NCI-H82 treated with DMSO at 0.1 percent for 48 hours (cell line): ENCODE measurements at regions not wholly inside any gene's neighbourhood (a gene's known extent, or its start where the extent isn't known, plus 50 kb on each side); places are given as distances from the start of the nearest gene placed in this dataset.
"Not testable (repeated sequence)": the region's sequence is repeated elsewhere in the genome, so short reads cannot be mapped to it uniquely, and the experiment has no call there.

Experiments
- DNase-seq: peaks from one replicate; lab custom pipeline; 2025; ENCODE audit not compliant: unreplicated experiment; lab: John Stamatoyannopoulos, UW

DNA sequence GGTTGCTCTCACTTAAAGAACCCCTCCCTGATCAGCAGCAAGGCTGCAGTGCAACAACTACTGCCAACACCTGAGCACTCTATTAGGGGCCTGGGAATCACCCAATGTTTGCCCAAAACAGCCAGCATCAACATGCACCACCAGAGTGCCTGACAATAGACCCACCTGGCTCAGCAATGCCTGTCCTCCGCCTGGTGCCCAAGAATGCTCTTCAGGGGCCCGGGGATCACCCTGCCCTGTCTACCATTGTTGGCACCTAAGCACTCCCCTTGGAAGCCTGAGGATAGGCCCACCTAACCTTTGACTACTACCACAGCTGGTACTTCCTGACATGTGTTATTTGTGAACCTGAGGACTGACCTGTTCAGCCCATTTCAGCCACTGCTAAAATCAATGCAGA is 1363.1 kb upstream of the PRR20A start:
- no peak for DNase-seq

DNA sequence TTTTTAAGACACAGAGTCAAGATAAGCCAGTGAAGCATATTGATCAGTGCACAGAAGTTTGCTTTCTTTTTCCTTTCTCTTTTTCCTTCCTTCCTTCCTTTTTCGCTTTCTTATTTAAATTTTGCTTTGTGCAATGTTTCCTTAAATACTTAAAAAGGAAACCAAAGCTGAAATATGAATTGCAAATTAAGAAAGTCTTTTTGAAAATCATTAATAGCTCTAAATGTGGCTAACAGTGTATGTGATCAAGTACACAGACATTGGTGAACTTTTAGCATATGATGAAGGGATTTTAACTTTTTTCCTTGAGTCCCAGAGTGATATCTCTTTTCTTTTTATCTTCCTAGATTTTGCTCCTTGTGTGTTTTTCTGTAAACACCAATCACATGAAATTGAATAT is 1356.9 kb upstream of the PRR20A start:
- DNase-seq, result no peak

DNA sequence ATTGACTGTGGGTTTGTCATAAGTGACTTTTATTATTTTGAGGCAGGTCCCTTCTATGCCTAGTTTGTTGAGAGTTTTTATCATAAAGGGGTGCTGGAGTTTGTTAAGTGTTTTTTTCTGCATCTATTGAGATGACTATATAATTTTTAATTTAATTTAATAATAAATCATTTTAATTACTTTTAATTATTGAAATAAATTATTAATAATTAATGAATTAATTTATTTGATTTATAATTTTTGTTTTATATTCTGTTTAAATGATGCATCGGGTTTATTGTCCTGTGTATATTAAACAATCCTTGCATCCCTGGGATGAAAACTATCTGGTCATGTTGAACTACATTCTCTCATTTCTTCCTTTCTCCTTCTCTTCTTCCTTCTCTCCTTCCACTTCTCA is 1352.2 kb upstream of the PRR20A start:
- DNase-seq, result no peak

DNA sequence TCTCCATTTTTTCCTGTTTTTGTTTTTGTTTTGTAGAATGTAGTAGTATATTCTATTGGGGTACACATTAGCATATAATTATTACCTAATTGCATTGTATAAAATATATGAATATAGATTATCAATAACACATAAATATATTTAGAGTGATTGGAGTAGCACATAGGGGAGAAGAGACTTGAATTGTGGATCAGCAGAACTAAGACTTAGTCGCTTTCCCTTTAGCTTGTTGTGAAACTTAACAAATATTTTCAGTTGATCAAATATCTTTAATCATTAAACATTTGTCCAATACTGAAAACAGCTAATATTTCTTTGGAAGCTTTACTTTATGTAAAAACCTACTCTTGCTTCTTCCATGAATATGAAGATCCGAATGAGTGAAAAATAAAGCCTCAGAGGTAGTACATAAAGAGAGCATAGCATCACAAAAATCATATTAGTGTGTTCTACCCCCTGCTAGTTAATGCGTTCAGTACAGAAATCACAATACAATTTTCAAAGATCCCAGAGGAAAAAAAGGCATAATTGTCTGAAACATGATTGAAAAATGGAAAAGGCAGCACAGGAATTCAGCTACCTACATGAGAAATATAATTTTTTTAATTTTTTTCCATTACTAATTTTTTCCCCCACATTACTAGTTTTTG is 1348.0 kb upstream of the PRR20A start:
- DNase-seq, result no peak

DNA sequence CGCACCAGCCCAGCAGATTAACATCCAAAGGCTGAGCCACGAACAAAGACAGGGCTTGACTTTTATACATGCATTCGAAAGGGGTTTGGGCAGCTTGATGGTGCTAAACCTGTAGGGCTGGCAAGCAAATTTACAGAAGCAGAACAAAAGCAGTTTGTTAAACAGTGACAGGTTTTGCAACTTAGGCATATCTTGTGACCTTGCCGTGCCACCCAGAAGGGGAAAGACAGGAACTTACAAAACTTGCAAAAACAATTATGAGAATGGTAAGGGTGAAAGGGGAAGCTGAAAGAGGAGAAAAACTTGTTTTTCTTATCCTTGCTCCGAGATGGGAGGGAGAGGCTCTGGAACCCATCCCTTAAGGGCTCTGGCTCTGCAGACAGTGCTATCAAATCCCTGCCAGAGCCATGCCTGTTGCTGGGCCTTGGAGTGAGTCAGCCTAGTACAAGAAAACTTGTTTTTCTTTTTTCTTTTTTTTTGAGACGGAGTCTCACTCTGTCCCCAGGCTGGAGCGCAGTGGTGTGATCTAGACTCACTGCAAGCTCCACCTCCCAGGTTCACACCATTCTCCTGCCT is 1325.2 kb upstream of the PRR20A start:
- no peak for DNase-seq

DNA sequence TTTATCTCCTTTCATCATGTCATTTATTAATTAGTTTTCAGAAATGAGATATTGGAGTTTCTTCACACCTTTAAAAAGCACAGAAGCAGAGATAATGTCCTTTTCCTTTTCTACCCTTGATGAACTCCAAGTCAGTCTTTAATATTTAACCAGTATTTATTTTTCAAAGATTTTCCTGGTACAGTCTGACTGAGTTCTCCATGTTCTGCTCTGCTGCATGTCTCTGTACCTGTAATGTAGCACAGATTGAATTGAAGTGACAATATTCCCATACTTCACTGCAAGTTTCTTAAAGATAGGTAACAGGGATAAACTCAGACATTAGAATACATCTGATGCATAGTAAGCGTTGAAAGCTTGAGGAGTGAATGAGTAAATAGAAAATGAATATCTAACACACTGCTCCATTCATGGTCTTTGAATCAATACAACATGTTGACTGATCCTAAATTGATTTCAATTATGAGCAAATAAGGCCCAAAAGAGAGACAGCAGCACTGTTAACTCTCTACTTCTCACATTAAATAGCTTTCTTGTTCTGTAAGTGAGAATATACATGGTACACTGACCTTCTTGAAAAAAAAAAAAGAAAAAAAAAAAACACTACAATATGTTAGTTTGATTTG is 1323.6 kb upstream of the PRR20A start:
- DNase-seq, result no peak

DNA sequence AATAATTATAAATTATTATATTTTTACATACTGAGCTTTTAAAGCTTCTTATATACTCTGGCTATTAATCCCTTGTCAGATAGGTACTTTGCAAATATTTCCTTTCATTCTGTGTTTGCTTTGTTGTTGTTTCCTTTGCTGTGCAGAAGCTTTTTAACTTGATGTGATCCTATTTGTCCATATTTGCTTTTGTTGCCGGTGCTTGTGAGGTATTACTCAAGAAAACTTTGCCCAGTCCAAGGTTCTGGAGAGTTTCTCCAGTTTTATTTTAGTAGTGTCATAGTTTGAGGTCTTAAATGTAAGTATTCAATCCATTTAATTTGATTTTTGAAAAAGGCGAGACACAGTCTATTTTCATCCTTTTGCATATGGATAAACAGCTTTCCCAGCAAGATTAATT is 1319.9 kb upstream of the PRR20A start:
- no peak for DNase-seq

DNA sequence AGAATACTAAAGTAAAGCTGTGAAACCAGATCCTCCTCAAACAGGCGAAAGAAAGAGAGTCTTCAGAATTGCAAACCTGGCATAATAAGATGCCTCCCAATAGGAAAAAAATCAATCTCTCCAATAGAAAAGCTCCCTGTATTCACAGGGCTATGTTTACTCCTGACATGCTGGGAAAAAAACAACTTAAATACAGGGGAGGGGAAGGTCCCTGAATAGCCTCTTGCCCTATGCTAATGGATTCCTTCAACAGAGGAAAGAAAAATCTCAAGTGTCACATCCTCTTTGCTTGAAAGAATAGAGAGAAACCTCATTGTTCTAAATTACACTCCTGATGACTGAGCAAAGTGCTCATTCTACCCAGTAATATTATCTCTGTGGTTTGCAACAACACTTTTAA is 1271.1 kb upstream of the PRR20A start:
- DNase-seq, result no peak

DNA sequence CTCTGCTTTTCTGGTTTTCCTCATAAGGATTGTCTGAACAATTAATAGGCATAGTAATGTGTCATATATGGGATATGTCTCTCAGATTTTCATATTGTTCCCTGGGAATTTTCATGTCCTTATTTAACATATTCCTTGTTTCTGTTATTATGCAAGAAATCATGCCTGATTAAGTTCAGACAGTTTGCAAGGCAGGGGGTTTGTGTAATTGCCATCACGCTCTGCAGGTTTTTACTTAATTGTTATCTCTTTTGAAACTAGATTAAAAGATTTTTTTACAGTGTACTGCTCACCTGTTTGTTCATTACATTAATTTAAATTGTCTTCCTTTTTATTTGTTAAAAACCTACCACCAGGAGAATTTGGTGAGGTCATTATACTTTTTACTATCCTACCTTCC is 1253.2 kb upstream of the PRR20A start:
- no peak for DNase-seq

DNA sequence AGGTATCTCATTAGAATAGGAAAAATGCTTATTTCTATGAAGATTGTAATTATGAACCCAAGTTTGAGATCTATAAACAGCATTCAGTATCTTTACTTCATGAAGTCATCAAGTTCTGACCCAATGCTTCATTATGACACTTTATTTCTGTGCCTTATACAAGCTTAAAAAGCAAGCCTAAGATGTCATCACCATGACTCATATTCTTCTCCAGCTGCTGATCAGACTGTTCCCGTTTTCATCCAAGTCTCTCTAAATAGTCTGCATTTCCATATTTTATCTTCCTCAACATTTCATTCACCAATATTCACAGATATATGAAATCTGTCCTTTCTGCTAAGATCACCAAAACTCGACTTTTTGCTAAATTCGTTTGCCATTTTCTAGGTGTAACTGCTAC is 1247.2 kb upstream of the PRR20A start:
- no peak for DNase-seq

DNA sequence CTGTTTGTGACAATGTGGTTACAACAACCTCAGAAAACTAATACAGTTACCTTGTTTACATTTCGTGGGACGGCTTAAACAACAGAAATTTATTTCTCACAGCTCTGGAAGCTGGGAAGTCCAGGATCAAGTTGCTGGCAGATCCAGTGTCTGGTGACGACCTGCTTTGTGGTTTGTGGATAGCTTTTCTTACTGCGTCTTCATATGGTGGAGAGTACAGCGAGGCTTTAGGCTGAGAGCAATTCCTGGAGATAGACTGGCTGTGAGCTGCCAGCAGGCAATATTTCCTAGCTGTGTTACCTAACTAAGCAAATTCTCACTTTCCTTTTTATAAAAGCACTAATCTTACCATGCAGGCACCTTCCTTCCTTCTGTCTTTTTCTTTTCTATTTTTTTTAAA is 1203.5 kb upstream of the PRR20A start:
- no peak for DNase-seq

DNA sequence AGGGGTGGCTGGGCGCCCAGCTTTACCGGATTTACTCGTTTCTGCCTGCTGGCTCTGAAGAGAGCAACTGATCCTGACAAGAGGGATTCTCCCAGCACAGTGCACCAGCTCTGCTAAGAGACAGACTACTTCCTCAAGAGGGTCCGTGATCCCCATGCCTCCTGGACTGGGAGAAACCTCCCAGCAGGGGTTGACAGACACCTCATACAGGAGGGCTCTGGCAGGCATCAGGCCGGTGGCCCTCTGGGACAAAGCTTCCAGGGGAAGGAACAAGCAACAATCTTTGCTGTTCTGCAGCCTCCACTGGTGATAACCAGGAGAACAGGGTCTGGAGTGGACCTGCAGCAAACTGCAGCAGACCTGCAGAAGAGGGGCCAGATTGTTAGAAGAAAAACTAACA is 1192.5 kb upstream of the PRR20A start:
- DNase-seq, result no peak

DNA sequence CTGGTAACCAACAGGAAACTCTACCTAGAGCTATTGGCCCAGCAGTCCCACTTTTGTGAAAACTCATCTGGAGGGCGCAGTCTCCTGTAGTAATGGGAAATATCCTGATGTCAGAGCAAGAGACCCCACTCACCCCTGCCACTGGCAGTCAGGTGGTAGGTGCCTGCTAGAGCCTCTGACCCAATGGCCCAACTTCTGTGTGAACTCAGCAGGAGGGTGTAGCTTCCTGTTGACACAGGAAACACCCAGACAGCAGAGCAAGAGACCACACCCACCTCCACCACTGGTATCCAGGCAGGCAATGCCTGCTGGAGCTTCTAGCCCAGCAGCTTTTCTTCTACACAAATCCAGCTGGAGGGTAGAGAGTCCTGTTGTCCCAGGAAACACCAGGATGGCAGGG is 1176.8 kb upstream of the PRR20A start:
- no peak for DNase-seq

DNA sequence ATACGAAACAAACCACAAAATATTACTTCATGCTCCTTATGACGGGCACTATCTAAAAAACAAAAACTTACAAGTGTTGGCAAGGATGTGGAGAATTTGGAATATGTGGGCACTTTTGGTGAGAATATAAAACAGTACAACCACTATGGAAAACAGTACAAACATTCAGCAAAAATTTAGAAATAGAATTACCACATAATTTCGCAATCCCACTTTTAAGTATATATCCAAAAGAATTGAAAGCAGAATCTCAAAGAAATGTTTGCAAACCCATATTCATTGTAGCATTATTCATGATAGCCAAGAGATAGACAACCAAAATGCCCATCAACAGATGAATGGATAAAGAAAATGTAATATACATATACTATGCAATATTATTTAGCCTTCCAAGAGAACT is 1173.7 kb upstream of the PRR20A start:
- DNase-seq, result no peak

DNA sequence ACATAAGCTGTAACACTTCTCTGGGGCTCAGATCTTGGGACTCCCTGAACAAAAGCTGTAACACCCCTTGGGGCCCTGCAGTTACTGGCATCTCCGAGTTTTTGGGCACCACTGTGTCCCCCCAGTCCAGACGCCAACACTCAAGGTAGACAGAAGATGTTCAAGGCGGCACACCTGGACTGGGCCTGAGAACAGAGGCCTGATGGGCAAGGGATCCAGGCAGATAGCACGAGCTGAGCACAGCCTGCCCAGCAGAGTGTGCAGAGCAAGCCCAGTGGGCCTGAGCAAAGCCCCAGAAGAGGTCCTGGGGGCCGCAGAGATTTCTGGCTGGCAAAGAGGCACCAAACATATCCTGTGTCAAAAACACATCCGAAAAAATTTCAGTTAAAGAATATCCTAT is 1163.3 kb upstream of the PRR20A start:
- no peak for DNase-seq

DNA sequence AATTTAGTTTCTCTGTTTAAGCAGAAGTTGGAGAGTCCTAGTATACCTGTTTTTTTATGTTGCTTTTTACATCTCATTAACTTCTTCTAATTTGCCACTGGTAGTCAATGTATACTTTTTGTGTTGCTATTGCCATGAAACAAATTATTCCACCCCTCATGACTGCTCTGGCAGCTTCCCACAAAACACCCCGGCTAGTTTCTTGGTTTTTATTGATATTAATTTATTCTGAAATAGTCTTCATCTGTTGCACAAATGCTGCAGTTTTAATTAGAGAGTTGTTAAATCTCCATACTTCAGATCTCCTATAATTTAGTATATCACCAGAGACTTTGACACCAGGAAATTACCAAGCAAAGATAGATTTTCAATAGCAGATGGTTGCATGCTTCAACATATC is 1159.3 kb upstream of the PRR20A start:
- no peak for DNase-seq

DNA sequence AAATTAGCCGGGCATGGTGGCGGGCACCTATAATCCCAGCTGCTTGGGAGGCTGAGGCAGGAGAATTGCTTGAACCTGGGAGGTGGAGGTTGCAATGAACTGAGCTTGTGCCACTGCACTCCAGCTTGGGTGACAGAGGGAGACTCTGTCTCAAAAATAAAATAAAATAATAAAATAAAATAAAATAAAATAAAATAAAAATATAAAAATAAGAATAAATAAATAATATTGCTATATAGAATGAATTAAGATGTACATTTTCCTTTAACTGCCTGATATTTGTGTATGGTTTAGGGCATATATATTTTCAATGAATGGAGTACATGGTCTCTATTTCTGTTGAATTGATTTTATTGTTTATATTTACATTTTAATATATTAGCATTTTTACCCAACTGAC is 1156.7 kb upstream of the PRR20A start:
- DNase-seq, result not testable (repeated sequence)

DNA sequence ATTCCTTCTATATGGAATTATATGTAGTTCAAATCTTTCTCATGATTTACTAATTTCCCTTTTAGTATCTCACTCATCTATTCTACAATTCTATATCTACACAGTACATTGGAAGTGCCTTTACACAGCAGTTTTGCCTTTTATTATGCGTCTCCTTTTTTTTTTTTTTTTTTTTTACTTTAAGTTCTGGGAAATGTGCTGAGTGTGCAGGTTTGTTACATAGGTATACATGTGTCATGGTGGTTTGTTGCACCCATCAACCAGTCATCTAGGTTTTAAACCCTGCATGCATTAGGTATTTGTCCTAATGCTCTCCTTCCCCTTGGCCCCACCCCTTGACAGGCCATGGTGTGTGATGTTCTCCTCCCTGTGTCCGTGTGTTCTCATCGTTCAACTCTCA is 1150.1 kb upstream of the PRR20A start:
- no peak for DNase-seq

DNA sequence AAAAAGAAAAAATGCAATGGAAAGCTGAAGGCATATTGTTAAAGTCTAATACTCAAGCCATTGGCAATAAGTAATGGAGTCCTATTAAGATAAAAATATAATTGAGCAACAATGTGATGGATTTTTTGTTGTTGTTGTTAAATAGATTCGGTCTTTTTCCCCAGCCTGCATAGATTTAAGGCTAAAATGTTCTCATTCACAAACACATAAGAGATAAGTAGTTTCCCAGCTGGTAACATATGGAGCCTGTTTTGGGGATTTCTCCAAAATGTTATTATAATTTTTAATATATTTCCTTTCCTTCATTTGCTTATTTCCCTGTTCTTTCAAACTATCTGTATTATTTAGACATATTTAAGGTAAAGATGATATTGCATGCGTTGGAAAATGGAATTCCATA is 1149.1 kb upstream of the PRR20A start:
- no peak for DNase-seq

DNA sequence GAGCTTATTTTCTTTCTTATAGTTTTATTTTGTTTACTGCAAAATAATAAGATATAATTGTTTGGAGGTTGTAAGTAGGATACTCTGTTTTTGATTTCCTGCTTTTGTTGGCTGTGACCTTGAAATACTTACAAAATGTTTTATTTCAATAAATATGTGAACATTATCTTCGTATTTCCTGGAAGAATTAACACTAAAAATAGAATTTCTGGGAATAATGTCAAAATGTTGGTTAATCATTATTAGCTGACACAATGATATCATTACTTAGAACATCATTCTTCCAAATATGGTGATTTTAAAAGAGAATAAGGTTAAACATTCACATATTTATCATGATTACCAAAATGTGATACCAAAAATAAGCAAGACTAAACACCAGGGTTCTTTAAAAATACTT is 1148.6 kb upstream of the PRR20A start:
- no peak for DNase-seq

DNA sequence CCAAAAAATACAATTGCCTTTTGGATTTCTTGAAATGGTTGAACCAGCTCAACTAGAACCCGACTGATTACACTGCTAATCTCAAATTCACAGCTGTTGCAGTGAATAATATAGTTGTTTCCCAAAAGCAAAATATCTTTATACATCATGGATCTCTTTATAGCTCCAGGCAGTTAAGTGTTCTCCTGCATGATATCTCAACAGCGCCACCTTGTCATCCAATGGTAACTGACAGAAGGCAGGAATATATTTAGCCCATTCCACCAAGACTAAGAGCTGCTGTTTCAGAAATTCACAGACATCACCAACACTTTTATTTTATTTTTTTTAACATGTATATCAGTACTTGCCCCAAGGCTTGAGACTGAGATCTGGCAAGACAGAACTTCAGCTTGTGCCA is 1141.0 kb upstream of the PRR20A start:
- DNase-seq, result no peak

DNA sequence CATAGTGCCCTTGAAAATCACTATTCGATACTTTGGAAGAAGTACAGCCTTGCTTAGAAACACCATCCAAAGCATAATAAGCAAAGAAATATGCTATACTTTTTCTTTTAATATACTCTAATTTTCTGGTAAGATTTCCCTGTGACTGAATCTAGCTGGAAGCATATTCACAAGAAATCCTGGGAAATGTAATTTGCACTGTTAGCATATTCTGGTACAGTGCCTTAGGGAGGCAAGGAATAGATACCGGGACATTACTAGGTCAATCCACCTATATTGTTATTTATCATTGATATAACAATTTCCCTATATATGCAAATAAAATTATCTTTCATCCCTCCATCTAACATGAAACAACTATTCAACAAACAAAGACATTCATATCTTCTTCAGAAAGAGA is 1131.3 kb upstream of the PRR20A start:
- no peak for DNase-seq

DNA sequence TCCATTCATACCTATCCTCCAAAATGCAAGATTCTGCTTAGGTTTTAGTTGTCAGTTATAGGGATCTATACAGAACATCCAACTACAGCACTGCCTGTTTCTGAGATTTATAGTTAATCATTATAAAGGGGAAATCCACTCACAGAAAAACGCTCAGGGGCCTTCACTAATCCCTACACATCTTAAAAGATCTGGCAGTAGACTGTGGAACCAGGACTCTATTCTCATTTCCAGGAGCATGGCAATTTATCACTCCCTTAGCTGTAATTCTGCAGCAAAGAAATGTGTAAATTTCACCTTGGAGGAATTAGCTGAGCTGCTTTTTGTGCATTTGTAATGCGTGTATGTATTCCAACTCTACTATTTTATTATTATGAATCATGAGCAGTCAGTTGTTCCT is 1128.1 kb upstream of the PRR20A start:
- no peak for DNase-seq
